IMR-90 (cell line): ENCODE measurements at regions not wholly inside any gene's neighbourhood (a gene's known extent, or its start where the extent isn't known, plus 50 kb on each side); places are given as distances from the start of the nearest gene placed in this dataset.

Source experiments
- ATAC-seq: fragments of 200-7000 bp; cut with Tn5 transposase; 2 replicates; pipeline ENCODE4 v1.9.1; 2020; ENCODE audit warnings: low read depth, mild to moderate bottlenecking, moderate library complexity
- BruUV-seq: library from RNA; stranded (reverse); fragments of 400-500 nt; replicated peaks from 2 replicates; lab custom pipeline; 2021; lab: Mats Ljungman, UMichigan
- CTCF ChIA-PET: fragments of 300-600 bp; formaldehyde crosslinking; extraction: SDS; loops from one replicate; lab custom pipeline; 2021; ENCODE audit warnings: antibody characterized with exemption; lab: Yijun Ruan, JAX
- POLR2A ChIA-PET: fragments of 300-600 bp; sonication (Branson Sonifier 250); formaldehyde crosslinking; loops from one replicate; lab custom pipeline; 2022; ENCODE audit warnings: antibody characterized with exemption; ENCODE audit not compliant: unreplicated experiment; lab: Charles Lee
- DNase-seq: peaks from one replicate; pipeline ENCODE4 v3.0.0; 2013
- H2AFZ ChIP-seq: replicated peaks from 2 replicates; pipeline ENCODE3; 2013; ENCODE audit warnings: low read length, mild to moderate bottlenecking; ENCODE audit not compliant: poor library complexity
- H2AK5ac ChIP-seq: 2 replicates; pipeline ENCODE4 v1.6.1; 2013; ENCODE audit warnings: low read depth, low read length, inconsistent platforms
- H2AK9ac ChIP-seq: replicated peaks from 2 replicates; pipeline ENCODE3; 2013; ENCODE audit warnings: mild to moderate bottlenecking, low read depth, low read length, moderate library complexity; ENCODE audit not compliant: poor library complexity
- H2BK120ac ChIP-seq: 2 replicates; pipeline ENCODE4 v1.6.1; 2013; ENCODE audit warnings: low read depth, low read length, inconsistent platforms
- H2BK15ac ChIP-seq: 3 replicates; pipeline ENCODE4 v1.6.1; 2013; ENCODE audit warnings: low read depth, low read length, inconsistent platforms
- H2BK20ac ChIP-seq: 2 replicates; pipeline ENCODE4 v1.6.1; 2013; ENCODE audit warnings: low read depth, mild to moderate bottlenecking, inconsistent platforms, low read length, moderate library complexity
- H2BK5ac ChIP-seq: 2 replicates; pipeline ENCODE4 v1.6.1; 2013; ENCODE audit warnings: mild to moderate bottlenecking, low read depth, low read length, inconsistent platforms; ENCODE audit not compliant: poor library complexity, severe bottlenecking
- H3K14ac ChIP-seq: replicated peaks from 2 replicates; pipeline ENCODE4 v1.6.1; 2013; ENCODE audit warnings: low read depth, low read length, inconsistent platforms
- H3K18ac ChIP-seq: 2 replicates; pipeline ENCODE4 v1.6.1; 2013; ENCODE audit warnings: low read depth, low read length, control low read depth
- H3K23ac ChIP-seq: 2 replicates; pipeline ENCODE4 v1.6.1; 2013; ENCODE audit warnings: low read depth, low read length, inconsistent platforms
- H3K27ac ChIP-seq: 2 replicates; pipeline ENCODE4 v1.5.1; 2013; ENCODE audit warnings: mild to moderate bottlenecking, control low read depth, low read length; ENCODE audit not compliant: insufficient read depth
- H3K27me3 ChIP-seq: 2 replicates; pipeline ENCODE4 v1.6.1; 2013; ENCODE audit warnings: low read length; ENCODE audit not compliant: control insufficient read depth, insufficient read depth
- H3K36me3 ChIP-seq: 2 replicates; pipeline ENCODE4 v1.6.1; 2013; ENCODE audit warnings: low read length, mixed read lengths; ENCODE audit not compliant: control insufficient read depth, insufficient read depth
- H3K4ac ChIP-seq: 2 replicates; pipeline ENCODE4 v1.6.1; 2013; ENCODE audit warnings: low read depth, low read length, inconsistent platforms
- H3K4me1 ChIP-seq: 2 replicates; pipeline ENCODE4 v1.6.1; 2013; ENCODE audit warnings: low read length, mixed read lengths; ENCODE audit not compliant: control insufficient read depth, insufficient read depth
- H3K4me2 ChIP-seq: 2 replicates; pipeline ENCODE4 v1.6.1; 2013; ENCODE audit warnings: low read depth, mild to moderate bottlenecking, control low read depth, low read length, moderate library complexity
- H3K4me3 ChIP-seq: 2 replicates; pipeline ENCODE4 v1.5.1; 2013; ENCODE audit warnings: low read depth, mild to moderate bottlenecking, control low read depth, low read length, moderate library complexity; ENCODE audit not compliant: insufficient read depth
- H3K56ac ChIP-seq: 2 replicates; pipeline ENCODE4 v1.6.1; 2013; ENCODE audit warnings: low read length, inconsistent platforms; ENCODE audit not compliant: insufficient read depth; ENCODE audit errors: extremely low read depth
- H3K79me1 ChIP-seq, 2 experiments: 2 replicates each; pipeline ENCODE4 v1.6.1; 2013; ENCODE audit warnings: low read length in 2 of 2, inconsistent platforms in 1 of 2, low read depth in 1 of 2
- H3K9ac ChIP-seq: 2 replicates; pipeline ENCODE4 v1.6.1; 2013; ENCODE audit warnings: low read depth, low read length, control low read depth
- H3K9me1 ChIP-seq: 2 replicates; pipeline ENCODE4 v1.6.1; 2013; ENCODE audit warnings: low read length, inconsistent platforms; ENCODE audit not compliant: insufficient read depth
- H3K9me3 ChIP-seq: 2 replicates; pipeline ENCODE4 v1.6.1; 2013; ENCODE audit warnings: low read length; ENCODE audit not compliant: control insufficient read depth, insufficient read depth
- H4K20me1 ChIP-seq: 2 replicates; pipeline ENCODE4 v1.6.1; 2013; ENCODE audit warnings: low read length, inconsistent platforms; ENCODE audit not compliant: insufficient read depth
- H4K5ac ChIP-seq: 2 replicates; pipeline ENCODE4 v1.6.1; 2013; ENCODE audit warnings: mild to moderate bottlenecking, low read depth, low read length, control low read depth
- H4K8ac ChIP-seq, 2 experiments: 2 replicates each; pipeline ENCODE4 v1.6.1; 2013; ENCODE audit warnings: low read depth in 2 of 2, low read length in 2 of 2, control low read depth in 1 of 2, inconsistent platforms in 1 of 2
- H4K91ac ChIP-seq: 2 replicates; pipeline ENCODE4 v1.6.1; 2013; ENCODE audit warnings: low read depth, low read length, inconsistent platforms; ENCODE audit not compliant: insufficient read depth
- BHLHE40 ChIP-seq: fragments of 150-350 bp; IDR thresholded peaks from 2 replicates; pipeline ENCODE4 v1.6.1; 2016; ENCODE audit warnings: mild to moderate bottlenecking, low read depth, low read length
- CHD1 ChIP-seq: IDR thresholded peaks from 2 replicates; pipeline ENCODE4 v1.6.1; 2012; ENCODE audit warnings: low read depth, low read length, improper control_type of control experiment
- CTCF ChIP-seq: conservative IDR thresholded peaks from 2 replicates; pipeline ENCODE4 v1.5.1; 2012; ENCODE audit warnings: mild to moderate bottlenecking, low read depth, low read length, improper control_type of control experiment
- FOS ChIP-seq: fragments of 150-350 bp; IDR thresholded peaks from 2 replicates; pipeline ENCODE4 v1.6.1; 2016; ENCODE audit warnings: low read depth, low read length
- MAFK ChIP-seq: IDR thresholded peaks from 2 replicates; pipeline ENCODE4 v1.6.1; 2012; ENCODE audit warnings: low read depth, low read length, improper control_type of control experiment
- MAZ ChIP-seq: IDR thresholded peaks from 2 replicates; pipeline ENCODE4 v1.6.1; 2012; ENCODE audit warnings: low read depth, mild to moderate bottlenecking, low read length, improper control_type of control experiment, moderate library complexity, borderline replicate concordance
- POLR2A ChIP-seq: IDR thresholded peaks from 2 replicates; pipeline ENCODE4 v1.6.1; 2012; ENCODE audit warnings: mild to moderate bottlenecking, low read depth, low read length
- RCOR1 ChIP-seq: IDR thresholded peaks from 2 replicates; pipeline ENCODE4 v1.6.1; 2012; ENCODE audit warnings: mild to moderate bottlenecking, low read length, improper control_type of control experiment; ENCODE audit not compliant: insufficient replicate concordance
- RFX5 ChIP-seq: IDR thresholded peaks from 2 replicates; pipeline ENCODE4 v1.8.0; 2012; ENCODE audit warnings: low read depth, mild to moderate bottlenecking, low read length, moderate library complexity
- SMC3 ChIP-seq: fragments of 150-350 bp; IDR thresholded peaks from 2 replicates; pipeline ENCODE4 v1.6.1; 2016; ENCODE audit warnings: low read depth, mild to moderate bottlenecking, antibody characterized with exemption, low read length, moderate library complexity
- WGBS, 2 experiments: methylation state at CpG; one replicate each; pipeline versions ENCODE4 v1.1.5 to v1.1.7; 2013; ENCODE audit warnings: missing lambda C conversion rate in 2 of 2; ENCODE audit not compliant: insufficient read length in 1 of 2; ENCODE audit errors: extremely low coverage in 2 of 2; 5-methylcytosine and 5-hydroxymethylcytosine counted together
- dilution Hi-C: fragments of 300-500 bp; cut with HindIII; formaldehyde crosslinking; loops from one replicate; pipeline ENCODE4 v1.14.3; 2018; ENCODE audit warnings: low sequenced_read_pairs; ENCODE audit not compliant: unreplicated experiment
- in situ Hi-C: fragments of 300-500 bp; cut with MboI; formaldehyde crosslinking; loops from 3 replicates; pipeline ENCODE4 v1.14.3; 2019; ENCODE audit warnings: low sequenced_read_pairs, inconsistent platforms, mixed read lengths
- intact Hi-C: fragments of 100-400 bp; cut with micrococcal nuclease; formaldehyde crosslinking; loops from 2 replicates; pipeline ENCODE4 v1.10.0; 2022

- no peak overlapping the region for H2BK120ac ChIP-seq
- no peak for ATAC-seq
- POLR2A ChIA-PET = no interaction called here
- no peak overlapping the region for H2AK5ac ChIP-seq
- H2BK15ac ChIP-seq = no peak overlapping the region
- H2AK9ac ChIP-seq = no peak overlapping the region
- H3K56ac ChIP-seq = no peak overlapping the region
- H4K20me1 ChIP-seq = no peaks in the 10 kb centered on the region
- intact Hi-C loops = no loop called here
- H3K27me3 ChIP-seq = no peaks in the 10 kb centered on the region
- H3K14ac ChIP-seq = no peak overlapping the region
- H3K4me2 ChIP-seq = no peak overlapping the region
- H3K4me3 ChIP-seq = no peak overlapping the region
- H3K18ac ChIP-seq = no peak overlapping the region
- CTCF ChIA-PET = no interaction called here
- no peak overlapping the region for H2AFZ ChIP-seq
- H4K5ac ChIP-seq = no peak overlapping the region
- no peak overlapping the region for H4K8ac ChIP-seq
- no peak overlapping the region for H2BK20ac ChIP-seq
- H3K23ac ChIP-seq = no peak overlapping the region
- TF ChIP-seq MAZ (no peak), FOS (no peak), BHLHE40 (no peak), MAFK (no peak), RFX5 (no peak), CTCF (no peak), CHD1 (no peak), RCOR1 (no peak), POLR2A (no peak), SMC3 (no peak)
- no peak overlapping the region for H3K4ac ChIP-seq
- WGBS, 2 experiments = 74% methylated on average over 3 of the region's 6 CpGs; no CpG with 5 or more reads in 1 of the 2 experiments
- no peaks in the 10 kb centered on the region for H3K36me3 ChIP-seq
- DNase-seq = no peak
- no peak overlapping the region for H2BK5ac ChIP-seq
- in situ Hi-C loops = no loop called here
- H3K9me1 ChIP-seq = peaks cover 4% of the 10 kb centered on the region
- H3K9ac ChIP-seq = no peak overlapping the region
- H3K4me1 ChIP-seq = peaks cover 2% of the 10 kb centered on the region; the same call in 1 of the 2 replicates
- no peak overlapping the region for H3K27ac ChIP-seq
- H4K91ac ChIP-seq = no peak overlapping the region
- BruUV-seq = no TSS peak
- H3K79me1 ChIP-seq = no peaks in the 10 kb centered on the region
- peaks cover 2% of the 10 kb centered on the region for H3K9me3 ChIP-seq
- dilution Hi-C loops = no loop called here
These were observed 64.6 kb upstream of the BCAR3 start for GRCh38 chr1:93746021-93746812.
